MM.1S (cell line): ENCODE measurements at regions not wholly inside any gene's neighbourhood (a gene's known extent, or its start where the extent isn't known, plus 50 kb on each side); places are given as distances from the start of the nearest gene placed in this dataset.
"Not testable (repeated sequence)": the region's sequence is repeated elsewhere in the genome, so short reads cannot be mapped to it uniquely, and the experiment has no call there.

Experiments used
- DNase-seq: peaks from one replicate; pipeline ENCODE4 v3.0.0-alpha.2; 2015
- H2AFZ ChIP-seq: fragments of 300-600 bp; sonication (generic); 2 replicates; pipeline ENCODE4 v1.6.0; 2016; ENCODE audit warnings: antibody characterized with exemption, low read length
- H3F3A ChIP-seq: fragments of 300-600 bp; sonication (generic); 2 replicates; pipeline ENCODE4 v1.6.1; 2016; ENCODE audit warnings: mild to moderate bottlenecking, antibody characterized with exemption, low read length, moderate library complexity, mixed read lengths; ENCODE audit not compliant: insufficient read depth
- H3K27ac ChIP-seq: fragments of 300-600 bp; sonication (generic); 2 replicates; pipeline ENCODE4 v1.5.1; 2016; ENCODE audit warnings: mild to moderate bottlenecking, low read length
- H3K27me3 ChIP-seq: fragments of 300-600 bp; sonication (generic); replicated peaks from 2 replicates; pipeline ENCODE4 v1.6.0; 2016; ENCODE audit warnings: low read length; ENCODE audit not compliant: insufficient read depth
- H3K36me3 ChIP-seq: fragments of 300-600 bp; sonication (generic); replicated peaks from 2 replicates; pipeline ENCODE4 v1.6.1; 2016; ENCODE audit warnings: mild to moderate bottlenecking, low read length, mixed read lengths; ENCODE audit not compliant: insufficient read depth
- H3K4me1 ChIP-seq: fragments of 300-600 bp; sonication (generic); 2 replicates; pipeline ENCODE4 v1.6.1; 2016; ENCODE audit warnings: low read length, mixed read lengths
- H3K4me2 ChIP-seq: fragments of 300-600 bp; sonication (generic); 2 replicates; pipeline ENCODE4 v1.6.0; 2016; ENCODE audit warnings: low read depth, low read length
- H3K4me3 ChIP-seq: fragments of 300-600 bp; sonication (generic); 2 replicates; pipeline ENCODE4 v1.5.1; 2016; ENCODE audit warnings: low read length, mixed read lengths
- H3K79me2 ChIP-seq: fragments of 300-600 bp; sonication (generic); 2 replicates; pipeline ENCODE4 v1.6.1; 2016; ENCODE audit warnings: mixed run types, low read length, mixed read lengths
- H3K9ac ChIP-seq: fragments of 300-600 bp; sonication (generic); 2 replicates; pipeline ENCODE4 v1.6.1; 2016; ENCODE audit warnings: low read length, mixed read lengths
- H3K9me2 ChIP-seq: fragments of 300-600 bp; sonication (generic); replicated peaks from 2 replicates; pipeline ENCODE4 v1.6.1; 2016; ENCODE audit warnings: mild to moderate bottlenecking, low read length, mixed read lengths; ENCODE audit not compliant: insufficient read depth
- H3K9me3 ChIP-seq: fragments of 300-600 bp; sonication (generic); replicated peaks from 2 replicates; pipeline ENCODE4 v1.6.1; 2016; ENCODE audit warnings: mild to moderate bottlenecking, low read length, mixed read lengths; ENCODE audit not compliant: insufficient read depth
- H4K20me1 ChIP-seq: fragments of 300-600 bp; sonication (generic); 2 replicates; pipeline ENCODE4 v1.6.1; 2016; ENCODE audit warnings: mild to moderate bottlenecking, low read length, moderate library complexity, mixed read lengths; ENCODE audit not compliant: insufficient read depth
- EZH2 ChIP-seq: fragments of 300-600 bp; sonication (generic); optimal IDR thresholded peaks from 2 replicates; pipeline ENCODE3; 2017; ENCODE audit warnings: low read depth, mild to moderate bottlenecking, antibody characterized with exemption, low read length, mixed read lengths
- EZH2phosphoT487 ChIP-seq: fragments of 300-600 bp; sonication (generic); IDR thresholded peaks from 2 replicates; pipeline ENCODE4 v1.6.1; 2018; ENCODE audit warnings: antibody characterized with exemption, low read length
- TF ChIP-seq, protein P1 (sequence below): fragments of 300-600 bp; sonication (generic); IDR thresholded peaks from 2 replicates; pipeline ENCODE4 v1.5.1; 2016; ENCODE audit warnings: antibody characterized with exemption, low read length, mixed read lengths

DNA sequence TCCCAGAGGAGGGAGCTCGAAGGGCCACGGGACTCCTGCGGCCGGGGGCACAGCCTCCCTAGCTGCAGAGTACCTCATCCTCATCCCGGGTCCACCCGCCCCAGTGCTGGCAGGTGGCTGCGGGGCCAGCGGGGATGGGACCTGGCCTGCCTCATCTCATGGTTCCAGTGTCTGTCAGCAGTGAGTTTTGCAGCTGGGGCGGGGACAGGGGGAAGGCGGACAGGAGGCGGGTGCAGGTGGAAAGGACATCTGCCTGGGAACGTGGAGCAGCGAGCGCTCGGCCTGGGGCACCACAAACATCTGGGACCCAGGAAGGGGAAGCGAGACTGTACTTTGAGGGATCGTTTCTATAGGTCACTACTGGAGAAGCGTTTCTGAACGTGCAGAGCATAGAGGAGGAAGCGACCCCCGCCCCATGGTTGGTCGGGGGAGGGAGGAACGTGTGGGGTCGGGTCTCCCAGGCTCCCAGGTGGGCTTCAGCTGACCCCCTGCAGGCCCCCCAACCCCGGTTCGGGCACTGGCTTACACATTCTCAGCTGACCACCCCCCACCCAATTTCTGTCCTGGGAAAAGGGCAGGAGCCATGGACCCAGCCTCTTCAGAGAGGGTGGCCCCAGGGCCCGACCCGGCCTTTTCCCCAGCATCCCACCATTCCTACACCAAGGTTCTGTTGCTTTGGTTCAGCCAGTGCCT is 56.5 kb upstream of the NOTCH1 start:
- no peak overlapping the region for H2AFZ ChIP-seq
- DNase-seq, result no peak
- no peaks in the 10 kb centered on the region for H3K9me3 ChIP-seq
- peaks cover 77% of the 10 kb centered on the region for H3K27me3 ChIP-seq
- no peaks in the 10 kb centered on the region for H3K4me1 ChIP-seq
- no peak overlapping the region for H3K9ac ChIP-seq
- TF ChIP-seq, protein P1, sequence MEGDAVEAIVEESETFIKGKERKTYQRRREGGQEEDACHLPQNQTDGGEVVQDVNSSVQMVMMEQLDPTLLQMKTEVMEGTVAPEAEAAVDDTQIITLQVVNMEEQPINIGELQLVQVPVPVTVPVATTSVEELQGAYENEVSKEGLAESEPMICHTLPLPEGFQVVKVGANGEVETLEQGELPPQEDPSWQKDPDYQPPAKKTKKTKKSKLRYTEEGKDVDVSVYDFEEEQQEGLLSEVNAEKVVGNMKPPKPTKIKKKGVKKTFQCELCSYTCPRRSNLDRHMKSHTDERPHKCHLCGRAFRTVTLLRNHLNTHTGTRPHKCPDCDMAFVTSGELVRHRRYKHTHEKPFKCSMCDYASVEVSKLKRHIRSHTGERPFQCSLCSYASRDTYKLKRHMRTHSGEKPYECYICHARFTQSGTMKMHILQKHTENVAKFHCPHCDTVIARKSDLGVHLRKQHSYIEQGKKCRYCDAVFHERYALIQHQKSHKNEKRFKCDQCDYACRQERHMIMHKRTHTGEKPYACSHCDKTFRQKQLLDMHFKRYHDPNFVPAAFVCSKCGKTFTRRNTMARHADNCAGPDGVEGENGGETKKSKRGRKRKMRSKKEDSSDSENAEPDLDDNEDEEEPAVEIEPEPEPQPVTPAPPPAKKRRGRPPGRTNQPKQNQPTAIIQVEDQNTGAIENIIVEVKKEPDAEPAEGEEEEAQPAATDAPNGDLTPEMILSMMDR, result no peak
- TF ChIP-seq EZH2 (no peak), EZH2phosphoT487 (no peak)
- H3K79me2 ChIP-seq, result no peaks in the 10 kb centered on the region
- H4K20me1 ChIP-seq, result no peaks in the 10 kb centered on the region
- H3K36me3 ChIP-seq, result no peaks in the 10 kb centered on the region
- H3K27ac ChIP-seq, result no peak overlapping the region
- no peaks in the 10 kb centered on the region for H3K9me2 ChIP-seq
- no peak overlapping the region for H3K4me3 ChIP-seq
- no peak overlapping the region for H3K4me2 ChIP-seq
- H3F3A ChIP-seq, result no peaks in the 10 kb centered on the region

DNA sequence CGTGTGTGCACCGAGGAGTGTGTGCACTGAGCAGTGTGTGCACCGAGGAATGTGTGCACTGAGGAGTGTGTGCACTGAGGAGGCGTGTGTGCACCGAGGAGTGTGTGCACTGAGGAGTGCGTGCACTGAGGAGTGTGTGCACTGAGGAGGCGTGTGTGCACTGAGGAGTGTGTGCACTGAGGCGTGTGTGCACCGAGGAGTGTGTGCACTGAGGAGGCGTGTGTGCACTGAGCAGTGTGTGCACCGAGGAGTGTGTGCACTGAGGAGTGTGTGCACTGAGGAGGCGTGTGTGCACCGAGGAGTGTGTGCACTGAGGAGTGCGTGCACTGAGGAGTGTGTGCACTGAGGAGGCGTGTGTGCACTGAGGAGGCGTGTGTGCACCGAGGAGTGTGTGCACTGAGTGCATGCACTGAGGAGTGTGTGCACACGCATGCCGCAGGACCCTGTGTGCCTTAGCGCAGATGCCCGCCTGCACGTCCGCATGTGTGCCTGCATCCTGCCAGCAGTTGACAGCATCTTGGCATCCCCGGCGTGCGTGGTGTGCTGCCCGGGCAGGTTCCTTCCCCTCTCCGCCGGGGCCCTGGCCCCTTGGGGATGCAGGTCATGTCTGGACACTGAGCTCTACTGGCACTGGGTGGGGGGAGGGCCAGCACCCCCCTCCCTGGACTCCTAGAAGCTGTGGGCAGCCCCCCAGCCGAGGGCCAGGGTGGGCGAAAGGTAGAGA is 55.6 kb upstream of the NOTCH1 start:
- not testable (repeated sequence) for H3K9ac ChIP-seq, H3K36me3 ChIP-seq, H4K20me1 ChIP-seq, H2AFZ ChIP-seq, H3F3A ChIP-seq, H3K27ac ChIP-seq, H3K9me3 ChIP-seq, H3K4me2 ChIP-seq, H3K9me2 ChIP-seq, H3K4me1 ChIP-seq, H3K4me3 ChIP-seq, H3K79me2 ChIP-seq, DNase-seq
- H3K27me3 ChIP-seq, result peaks cover 77% of the 10 kb centered on the region

DNA sequence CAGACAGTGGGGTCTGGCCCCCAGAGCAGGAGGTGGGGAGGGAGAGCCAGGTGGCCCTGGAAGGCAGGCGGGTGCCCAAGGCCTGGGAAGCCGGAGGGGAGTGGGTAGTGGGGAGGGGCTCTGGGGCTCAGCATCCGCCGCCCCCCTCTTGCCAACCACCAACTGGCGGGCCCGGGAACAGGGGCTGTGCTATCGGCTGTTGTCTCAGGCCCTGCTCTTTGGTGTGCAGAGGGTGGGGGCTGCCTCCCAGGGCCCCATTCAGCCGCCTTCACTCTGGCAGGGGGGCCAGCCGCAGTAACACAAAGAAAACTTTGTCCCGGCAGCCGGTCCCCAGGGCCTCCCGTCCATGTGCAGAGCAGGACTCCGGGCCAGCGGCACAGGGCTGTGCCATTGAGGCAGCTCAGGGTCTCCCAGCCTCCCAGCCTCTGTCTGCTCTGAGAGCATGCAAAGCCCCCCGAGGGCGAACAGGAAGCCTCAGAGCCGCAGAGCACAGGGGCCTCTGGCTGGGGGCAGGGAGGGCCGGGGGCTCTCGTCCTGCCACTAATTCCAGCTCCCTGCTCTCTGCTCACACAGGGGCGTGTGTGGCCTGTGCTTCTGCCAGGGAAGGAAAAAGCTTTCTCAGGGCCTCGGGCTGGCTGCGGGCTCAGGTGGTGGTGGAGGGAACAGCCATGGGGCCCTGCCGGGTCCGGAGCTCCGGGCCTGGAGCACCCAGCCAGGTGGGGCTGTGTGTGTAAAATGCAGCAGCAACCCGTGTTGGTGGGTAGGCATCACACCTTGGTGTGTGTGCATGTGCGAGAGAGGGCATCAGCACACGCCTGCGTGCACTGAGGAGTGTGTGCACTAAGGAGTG is 54.2 kb upstream of the NOTCH1 start:
- no peaks in the 10 kb centered on the region for H3K79me2 ChIP-seq
- TF ChIP-seq EZH2 (no peak), EZH2phosphoT487 (no peak)
- TF ChIP-seq, protein P1, result no peak
- no peaks in the 10 kb centered on the region for H3K9me3 ChIP-seq
- H3K4me3 ChIP-seq, result no peak overlapping the region
- no peaks in the 10 kb centered on the region for H3K9me2 ChIP-seq
- H3K36me3 ChIP-seq, result no peaks in the 10 kb centered on the region
- H3K9ac ChIP-seq, result no peak overlapping the region
- no peaks in the 10 kb centered on the region for H3F3A ChIP-seq
- H4K20me1 ChIP-seq, result no peaks in the 10 kb centered on the region
- no peak overlapping the region for H2AFZ ChIP-seq
- H3K27me3 ChIP-seq, result peaks cover 78% of the 10 kb centered on the region
- H3K27ac ChIP-seq, result no peak overlapping the region
- no peak overlapping the region for H3K4me2 ChIP-seq
- H3K4me1 ChIP-seq, result no peaks in the 10 kb centered on the region
- DNase-seq, result no peak
